Neural crest cell (in vitro differentiated cells): ENCODE measurements at regions not wholly inside any gene's neighbourhood (a gene's known extent, or its start where the extent isn't known, plus 50 kb on each side); places are given as distances from the start of the nearest gene placed in this dataset.

Source experiments
- DNase-seq: peaks from one replicate; pipeline ENCODE4 v3.0.0; 2021; ENCODE audit warnings: low read depth, mixed read lengths, low spot score
- H3K27ac Mint-ChIP-seq: one replicate; pipeline ENCODE4 v1.8.0; 2021; ENCODE audit warnings: mild to moderate bottlenecking, mixed read lengths; ENCODE audit not compliant: unreplicated experiment
- H3K27me3 Mint-ChIP-seq: 2 replicates; pipeline ENCODE4 v1.8.0; 2021; ENCODE audit warnings: low read depth, mild to moderate bottlenecking, mixed read lengths
- H3K36me3 Mint-ChIP-seq: 2 replicates; pipeline ENCODE4 v1.8.0; 2021; ENCODE audit warnings: low read depth, mild to moderate bottlenecking, mixed read lengths
- H3K4me1 Mint-ChIP-seq: 2 replicates; pipeline ENCODE4 v1.8.0; 2021; ENCODE audit warnings: mixed read lengths
- H3K4me3 Mint-ChIP-seq: one replicate; pipeline ENCODE4 v1.8.0; 2021; ENCODE audit warnings: mild to moderate bottlenecking, mixed read lengths
- H3K9me3 Mint-ChIP-seq: 2 replicates; pipeline ENCODE4 v1.8.0; 2021; ENCODE audit warnings: mixed read lengths
- CTCF ChIP-seq: fragments of 200-600 bp; sonication (generic); conservative IDR thresholded peaks from 2 replicates; pipeline ENCODE4 v1.5.0; 2021; ENCODE audit warnings: antibody characterized with exemption, mild to moderate bottlenecking

GRCh38 chr1:99559166-99559565, 86.7 kb upstream of the PALMD start:
- H3K9me3 Mint-ChIP-seq, result peaks cover 13% of the 10 kb centered on the region

GRCh38 chr1:99560207-99561040, 85.5 kb upstream of the PALMD start:
- Mint-ChIP-seq H3K27ac (no peak overlapping the region), H3K27me3 (peaks cover 2% of the 10 kb centered on the region), H3K36me3 (no peaks in the 10 kb centered on the region), H3K4me1 (no peaks in the 10 kb centered on the region), H3K9me3 (peaks cover 7% of the 10 kb centered on the region), H3K4me3 (no peak overlapping the region)
- no peak for TF ChIP-seq CTCF
- no peak for DNase-seq

More at GRCh38 chr1:99559166-99559565, 86.7 kb upstream of the PALMD start:
- DNase-seq, result no peak
- no peak for TF ChIP-seq CTCF
- Mint-ChIP-seq H3K27me3 (peaks cover 2% of the 10 kb centered on the region), H3K4me1 (no peaks in the 10 kb centered on the region), H3K27ac (no peak overlapping the region), H3K4me3 (no peak overlapping the region), H3K36me3 (no peaks in the 10 kb centered on the region)

GRCh38 chr1:99561952-99562351, 84.0 kb upstream of the PALMD start:
- Mint-ChIP-seq H3K27me3 (peaks cover 2% of the 10 kb centered on the region), H3K4me1 (no peaks in the 10 kb centered on the region), H3K4me3 (no peak overlapping the region), H3K36me3 (no peaks in the 10 kb centered on the region), H3K9me3 (peaks cover 9% of the 10 kb centered on the region), H3K27ac (no peak overlapping the region)
- no peak for DNase-seq
- TF ChIP-seq CTCF, result no peak

GRCh38 chr1:99565606-99566289, 80.2 kb upstream of the PALMD start:
- no peaks in the 10 kb centered on the region for H3K4me1 Mint-ChIP-seq
- H3K36me3 Mint-ChIP-seq, result no peaks in the 10 kb centered on the region
- H3K27ac Mint-ChIP-seq, result no peak overlapping the region
- peaks cover 5% of the 10 kb centered on the region for H3K9me3 Mint-ChIP-seq
- DNase-seq, result no peak
- TF ChIP-seq CTCF, result no peak
- H3K4me3 Mint-ChIP-seq, result no peak overlapping the region
- H3K27me3 Mint-ChIP-seq, result no peaks in the 10 kb centered on the region

GRCh38 chr1:99566290-99567021, 79.5 kb upstream of the PALMD start:
- no peak for DNase-seq
- no peaks in the 10 kb centered on the region for H3K27me3 Mint-ChIP-seq
- no peak for TF ChIP-seq CTCF
- H3K4me1 Mint-ChIP-seq, result no peaks in the 10 kb centered on the region
- H3K9me3 Mint-ChIP-seq, result peaks cover 5% of the 10 kb centered on the region
- H3K27ac Mint-ChIP-seq, result no peak overlapping the region
- H3K36me3 Mint-ChIP-seq, result no peaks in the 10 kb centered on the region
- no peak overlapping the region for H3K4me3 Mint-ChIP-seq
